CD14-positive monocyte (primary cell): ENCODE measurements at regions not wholly inside any gene's neighbourhood (a gene's known extent, or its start where the extent isn't known, plus 50 kb on each side); places are given as distances from the start of the nearest gene placed in this dataset.

Experiments used
- DNase-seq, 3 donors: peaks; one replicate each; pipeline ENCODE4 v3.0.0-alpha.2; 2011 to 2022
- H2AFZ ChIP-seq: 2 replicates; pipeline ENCODE4 v1.6.0; 2012; ENCODE audit warnings: mild to moderate bottlenecking, low read depth, low read length, inconsistent platforms; ENCODE audit not compliant: insufficient read depth, poor library complexity, severe bottlenecking
- H3K27ac ChIP-seq, 2 donors: 1 replicate in 1 of 2; 2 replicates in 1 of 2; pipeline ENCODE4 v1.5.1; 2012 to 2013; ENCODE audit warnings: low read length in 2 of 2, control low read depth in 1 of 2, inconsistent platforms in 1 of 2, low read depth in 1 of 2, mild to moderate bottlenecking in 1 of 2
- H3K27me3 ChIP-seq, 2 donors: one replicate each; pipeline versions ENCODE4 v1.6.0 to v1.6.1; 2011 to 2013; ENCODE audit warnings: low read length in 2 of 2; ENCODE audit not compliant: control insufficient read depth in 2 of 2, insufficient read depth in 2 of 2
- H3K36me3 ChIP-seq, 2 donors: replicated peaks in 1 of 2; 1 replicate in 1 of 2; 2 replicates in 1 of 2; pipeline versions ENCODE4 v1.5.1 to v1.6.1; 2012 to 2013; ENCODE audit warnings: low read length in 2 of 2, control low read depth in 1 of 2, inconsistent platforms in 1 of 2, mild to moderate bottlenecking in 1 of 2; ENCODE audit not compliant: insufficient read depth in 2 of 2, control insufficient read depth in 1 of 2
- H3K4me1 ChIP-seq, 2 donors: 1 replicate in 1 of 2; 2 replicates in 1 of 2; pipeline versions ENCODE4 v1.5.1 to v1.6.1; 2012 to 2013; ENCODE audit warnings: low read length in 2 of 2, control low read depth in 1 of 2, inconsistent platforms in 1 of 2, mild to moderate bottlenecking in 1 of 2, moderate library complexity in 1 of 2; ENCODE audit not compliant: insufficient read depth in 2 of 2, control insufficient read depth in 1 of 2
- H3K4me2 ChIP-seq: replicated peaks from 2 replicates; pipeline ENCODE3; 2012; ENCODE audit warnings: low read length, moderate library complexity, mild to moderate bottlenecking; ENCODE audit not compliant: poor library complexity, severe bottlenecking; ENCODE audit errors: extremely low read depth
- H3K4me3 ChIP-seq, 3 experiments: fragments of 200-600 bp in 1 of 3; sonication (generic) in 1 of 3; replicated peaks in 1 of 3; 1 replicate in 2 of 3; 2 replicates in 1 of 3; pipeline ENCODE4 v1.5.1; 2011 to 2013; ENCODE audit warnings: low read length in 3 of 3, mild to moderate bottlenecking in 3 of 3, control low read depth in 2 of 3, low read depth in 2 of 3, inconsistent platforms in 1 of 3, moderate library complexity in 1 of 3
- H3K79me2 ChIP-seq: 2 replicates; pipeline ENCODE4 v1.6.0; 2012; ENCODE audit warnings: mild to moderate bottlenecking, control low read depth, inconsistent platforms, low read length, moderate library complexity; ENCODE audit not compliant: insufficient read depth
- H3K9ac ChIP-seq: 2 replicates; pipeline ENCODE4 v1.6.0; 2017; ENCODE audit warnings: low read length, mild to moderate bottlenecking; ENCODE audit not compliant: insufficient read depth, poor library complexity, severe bottlenecking
- H3K9me3 ChIP-seq, 2 donors: replicated peaks in 1 of 2; 1 replicate in 1 of 2; 2 replicates in 1 of 2; pipeline versions ENCODE4 v1.5.1 to v1.6.1; 2012 to 2013; ENCODE audit warnings: low read length in 2 of 2, control low read depth in 1 of 2; ENCODE audit not compliant: control insufficient read depth in 1 of 2, insufficient read depth in 1 of 2
- H4K20me1 ChIP-seq: 2 replicates; pipeline ENCODE4 v1.6.0; 2012; ENCODE audit warnings: mild to moderate bottlenecking, low read length, control low read depth, moderate library complexity; ENCODE audit not compliant: insufficient read depth
- H3K27ac Mint-ChIP-seq, 7 donors: one replicate each; pipeline ENCODE4 v1.8.0; 2020; ENCODE audit warnings: mild to moderate bottlenecking in 7 of 7, mixed read lengths in 7 of 7, moderate library complexity in 6 of 7, inconsistent platforms in 2 of 7
- H3K27me3 Mint-ChIP-seq, 3 donors: one replicate each; pipeline ENCODE4 v1.8.0; 2021 to 2022; ENCODE audit warnings: low read depth in 3 of 3, mild to moderate bottlenecking in 3 of 3, mixed read lengths in 3 of 3, moderate library complexity in 3 of 3, inconsistent platforms in 1 of 3
- H3K36me3 Mint-ChIP-seq, 2 donors: one replicate each; pipeline ENCODE4 v1.8.0; 2020; ENCODE audit warnings: mixed read lengths in 2 of 2, inconsistent platforms in 1 of 2, mild to moderate bottlenecking in 1 of 2
- H3K4me1 Mint-ChIP-seq: one replicate; pipeline ENCODE4 v1.8.0; 2020; ENCODE audit warnings: mild to moderate bottlenecking, mixed read lengths
- H3K4me3 Mint-ChIP-seq, 2 donors: one replicate each; pipeline ENCODE4 v1.8.0; 2020; ENCODE audit warnings: mild to moderate bottlenecking in 2 of 2, mixed read lengths in 2 of 2, moderate library complexity in 1 of 2
- H3K9me3 Mint-ChIP-seq, 7 donors: one replicate each; pipeline ENCODE4 v1.8.0; 2020 to 2022; ENCODE audit warnings: mixed read lengths in 7 of 7, mild to moderate bottlenecking in 6 of 7, moderate library complexity in 6 of 7, inconsistent platforms in 2 of 7
- CTCF ChIP-seq: fragments of 200-600 bp; IDR thresholded peaks from one replicate; pipeline ENCODE4 v1.8.0; 2022; ENCODE audit warnings: antibody characterized with exemption, mild to moderate bottlenecking
- WGBS: methylation state at CpG from one replicate; pipeline ENCODE4 v1.1.5; 2013; ENCODE audit warnings: missing lambda C conversion rate; ENCODE audit not compliant: insufficient coverage; 5-methylcytosine and 5-hydroxymethylcytosine counted together
- intact Hi-C, 2 donors: fragments of 100-400 bp; cut with micrococcal nuclease; formaldehyde crosslinking; loops; one replicate each; pipeline versions ENCODE4 v1.15.0 to v1.15.1; 2023

- DNase-seq = no peak
- H3K9ac ChIP-seq = no peak overlapping the region
- H3K4me1 ChIP-seq = no peaks in the 10 kb centered on the region
- H3K27me3 ChIP-seq = no peaks in the 10 kb centered on the region
- H3K4me2 ChIP-seq = no peak overlapping the region
- H3K79me2 ChIP-seq = no peaks in the 10 kb centered on the region
- Mint-ChIP-seq H3K4me1 (no peaks in the 10 kb centered on the region), H3K4me3 (no peak overlapping the region), H3K27ac (no peak overlapping the region), H3K36me3 (no peaks in the 10 kb centered on the region), H3K9me3 (peaks cover 0 to 8% (median 0%) of the 10 kb centered on the region in 7 donors), H3K27me3 (no peaks in the 10 kb centered on the region)
- WGBS = 51% methylated on average over 2 of the region's 3 CpGs
- H4K20me1 ChIP-seq = no peaks in the 10 kb centered on the region
- H2AFZ ChIP-seq = no peak overlapping the region
- H3K36me3 ChIP-seq = no peaks in the 10 kb centered on the region
- H3K9me3 ChIP-seq = no peaks in the 10 kb centered on the region
- intact Hi-C loops = no loop called here
- TF ChIP-seq CTCF = no peak
- H3K4me3 ChIP-seq = no peak overlapping the region
- H3K27ac ChIP-seq = no peak overlapping the region
Measured at GRCh38 chr7:124276005-124276622, 243.2 kb upstream of the TMEM229A start.

GRCh38 chr7:124275411-124275810 is 242.5 kb upstream of the TMEM229A start:
- intact Hi-C loops = no loop called here
- Mint-ChIP-seq H3K27ac (no peak overlapping the region), H3K9me3 (peaks cover 0 to 8% (median 0%) of the 10 kb centered on the region in 7 donors), H3K36me3 (no peaks in the 10 kb centered on the region), H3K4me1 (no peaks in the 10 kb centered on the region), H3K4me3 (no peak overlapping the region), H3K27me3 (no peaks in the 10 kb centered on the region)
- H4K20me1 ChIP-seq = no peaks in the 10 kb centered on the region
- WGBS = no CpG with 5 or more reads among the region's 3 CpGs
- no peak for DNase-seq
- no peaks in the 10 kb centered on the region for H3K36me3 ChIP-seq
- H3K9me3 ChIP-seq = no peaks in the 10 kb centered on the region
- no peak overlapping the region for H3K4me3 ChIP-seq
- no peak overlapping the region for H3K27ac ChIP-seq
- TF ChIP-seq CTCF = no peak
- no peaks in the 10 kb centered on the region for H3K79me2 ChIP-seq
- no peak overlapping the region for H3K4me2 ChIP-seq
- H2AFZ ChIP-seq = no peak overlapping the region
- no peaks in the 10 kb centered on the region for H3K27me3 ChIP-seq
- H3K4me1 ChIP-seq = no peaks in the 10 kb centered on the region
- H3K9ac ChIP-seq = no peak overlapping the region
